ENCODE measurements at regions not wholly inside any gene's neighbourhood (a gene's known extent, or its start where the extent isn't known, plus 50 kb on each side); places are given as distances from the start of the nearest gene placed in this dataset.

GRCh38 chr9:80157561-80157983 is 585.8 kb downstream of the TLE4 start:
- peak; percentile 69 for DNase-seq

GRCh38 chr9:80156756-80157472 is 585.1 kb downstream of the TLE4 start:
- DNase-seq, result peak; percentile 59

- no peak for DNase-seq
Observed at GRCh38 chr9:80156262-80156661, 584.5 kb downstream of the TLE4 start.

- DNase-seq, result no peak
Observed at GRCh38 chr9:80147866-80148265, 576.1 kb downstream of the TLE4 start.

GRCh38 chr9:80146466-80146865 is 574.7 kb downstream of the TLE4 start:
- no peak for DNase-seq

- no peak for DNase-seq
Observed at GRCh38 chr9:80144856-80145255, 573.1 kb downstream of the TLE4 start.

- DNase-seq, result no peak
Observed at GRCh38 chr9:80144406-80144805, 572.6 kb downstream of the TLE4 start.

DNA sequence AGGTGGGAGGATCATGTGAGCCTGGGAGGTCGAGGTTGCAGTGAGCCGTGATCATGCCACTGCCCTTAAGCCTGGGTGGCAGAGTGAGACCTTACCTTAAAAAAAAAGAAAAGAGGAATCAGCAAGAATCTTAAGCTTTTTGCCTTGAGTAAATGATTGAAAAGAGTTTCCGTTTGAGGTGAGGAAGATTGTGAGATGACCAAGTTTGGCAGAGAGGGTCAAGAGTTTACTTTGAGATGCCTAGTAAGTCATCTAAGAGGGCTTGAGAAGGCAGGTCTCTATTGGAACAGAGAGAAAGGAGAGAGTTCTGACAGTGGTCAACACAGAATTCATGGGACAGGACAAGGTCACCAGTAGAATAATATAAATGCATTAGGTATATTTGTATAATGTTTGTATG is 572.1 kb downstream of the TLE4 start:
- no peak for DNase-seq

DNA sequence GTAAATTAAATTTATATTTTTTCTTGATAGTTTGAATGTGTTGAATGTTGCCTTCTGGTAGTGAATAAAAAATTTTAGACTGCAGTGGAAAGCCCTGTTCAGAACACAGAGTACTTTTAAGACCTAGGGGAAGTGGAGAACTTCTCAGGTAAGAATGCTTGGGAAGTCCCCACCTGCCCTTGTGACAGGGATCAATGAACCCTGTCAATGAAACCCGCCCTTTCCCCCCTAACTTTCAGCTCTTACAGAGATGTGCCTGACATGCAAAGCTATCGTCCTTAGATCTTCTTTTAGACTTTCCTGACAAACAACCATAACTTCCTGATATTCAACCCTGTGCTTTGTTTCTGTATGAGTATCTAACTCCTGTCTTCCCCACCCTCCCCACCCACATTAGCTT is 562.7 kb downstream of the TLE4 start:
- no peak for DNase-seq

DNA sequence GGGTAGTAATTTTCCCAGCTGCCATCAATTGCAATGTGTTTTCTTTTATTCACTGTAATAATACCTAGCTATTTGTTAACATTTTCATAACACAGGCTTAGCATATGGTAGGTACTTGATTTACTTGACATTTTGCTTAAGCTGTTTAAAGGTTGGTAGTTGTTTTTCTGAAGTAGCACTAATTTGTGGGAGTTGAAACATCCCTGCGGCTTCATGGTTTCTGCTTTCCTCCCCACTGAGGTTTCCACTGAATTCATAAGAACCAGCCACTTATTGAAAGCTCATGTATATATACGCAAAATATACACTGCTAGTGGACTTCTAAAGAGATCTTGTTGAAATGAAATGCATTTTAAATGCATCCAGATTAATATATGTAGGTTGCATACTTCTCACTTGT is 559.9 kb downstream of the TLE4 start:
- DNase-seq, result no peak

- no peak for DNase-seq
Observed at GRCh38 chr9:80127920-80128319, 556.2 kb downstream of the TLE4 start.

DNA sequence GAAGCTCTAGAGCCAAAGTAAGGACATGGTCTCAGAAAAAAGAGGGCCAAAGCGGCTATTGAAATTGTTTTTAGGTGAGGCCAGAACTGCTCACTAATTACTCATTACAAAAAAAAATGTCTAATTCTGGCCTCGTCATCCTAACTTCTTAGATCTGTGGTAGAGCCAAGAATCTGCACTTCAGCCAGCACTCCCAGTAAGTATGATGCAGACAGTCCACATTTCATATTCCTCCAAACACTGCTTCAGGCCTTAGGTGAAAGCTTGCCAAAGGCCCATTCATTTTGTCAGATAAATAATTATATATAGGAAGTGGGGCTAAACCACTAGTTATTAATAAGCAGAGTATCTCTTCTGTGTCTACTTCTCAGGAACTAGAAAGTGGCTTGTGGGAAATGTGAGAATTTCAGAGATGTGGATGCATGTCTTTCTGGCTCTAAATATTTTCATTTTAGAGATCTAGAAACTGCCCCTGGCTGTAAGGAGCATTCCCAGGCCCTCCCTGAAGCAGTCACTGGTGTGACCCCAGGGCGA is 554.0 kb downstream of the TLE4 start:
- no peak for DNase-seq

DNA sequence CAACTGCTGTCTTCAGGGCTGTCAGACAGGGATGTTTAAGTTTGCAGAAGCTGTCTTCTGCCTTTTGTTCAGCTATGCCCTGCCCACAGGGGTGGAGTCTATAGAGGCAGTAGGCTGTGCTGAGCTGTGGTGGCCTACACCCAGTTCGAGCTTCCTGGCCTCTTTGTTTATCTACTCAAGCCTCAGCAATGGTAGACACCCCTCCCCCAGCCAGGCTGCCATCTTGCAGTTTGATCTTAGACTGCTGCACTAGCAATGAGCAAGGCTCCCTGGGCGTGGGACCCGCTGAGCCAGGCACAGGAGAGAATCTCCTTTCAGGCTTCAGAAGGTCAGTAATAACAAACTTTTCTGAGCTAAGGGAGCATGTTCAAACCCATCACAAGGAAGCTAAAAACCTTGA is 545.3 kb downstream of the TLE4 start:
- DNase-seq, result no peak

DNA sequence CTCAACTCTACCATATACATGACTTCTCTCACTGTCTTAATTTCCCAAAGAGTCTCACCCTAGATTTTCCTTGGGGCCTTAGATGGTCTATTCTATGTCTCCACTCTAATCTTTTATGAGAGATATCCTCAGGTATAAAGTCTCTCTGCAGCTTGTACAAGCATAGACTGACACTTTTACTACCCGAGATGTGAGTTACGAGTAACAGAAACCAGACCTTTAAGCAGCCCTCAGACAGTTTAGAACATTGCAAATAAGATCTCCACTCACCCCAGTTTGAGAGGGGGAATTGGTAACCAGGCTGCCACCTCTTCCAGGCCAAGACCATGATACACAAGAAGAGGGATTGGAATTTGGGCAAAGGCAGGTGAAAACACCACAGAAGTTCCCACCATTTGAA is 542.5 kb downstream of the TLE4 start:
- no peak for DNase-seq

GRCh38 chr9:80107931-80108660 is 536.3 kb downstream of the TLE4 start:
- no peak for DNase-seq

- no peak for DNase-seq
Observed at GRCh38 chr9:80097476-80097875, 525.7 kb downstream of the TLE4 start.

DNA sequence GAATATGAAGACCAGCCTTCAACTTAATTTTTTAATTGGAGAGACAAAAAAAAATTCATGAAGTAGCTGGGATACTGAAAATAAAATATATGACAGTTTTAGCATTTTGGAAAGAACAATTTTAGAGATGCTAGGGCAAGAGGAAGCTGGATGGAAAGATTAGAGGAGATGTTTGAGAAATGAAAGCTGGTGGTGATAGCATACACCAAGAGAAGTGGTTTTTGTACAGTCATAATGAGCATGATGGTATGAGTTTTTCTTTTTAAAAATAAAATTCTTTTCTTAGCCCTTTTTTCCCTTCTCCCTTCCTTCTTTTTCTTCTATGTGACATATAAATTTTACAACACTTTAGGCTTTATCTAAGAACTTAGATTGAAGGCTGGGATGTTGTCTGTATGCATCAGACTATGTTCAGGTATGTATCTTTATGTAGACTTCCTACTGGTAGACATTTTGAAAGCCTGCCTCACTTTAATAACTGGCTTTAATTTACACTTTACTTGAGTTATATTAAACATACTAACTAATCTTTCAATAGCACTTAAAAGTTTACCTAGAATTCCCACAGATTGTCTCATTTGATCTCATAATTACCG is 522.5 kb downstream of the TLE4 start:
- DNase-seq, result no peak

- no peak for DNase-seq
Observed at GRCh38 chr9:80093695-80094094, 521.9 kb downstream of the TLE4 start.

DNA sequence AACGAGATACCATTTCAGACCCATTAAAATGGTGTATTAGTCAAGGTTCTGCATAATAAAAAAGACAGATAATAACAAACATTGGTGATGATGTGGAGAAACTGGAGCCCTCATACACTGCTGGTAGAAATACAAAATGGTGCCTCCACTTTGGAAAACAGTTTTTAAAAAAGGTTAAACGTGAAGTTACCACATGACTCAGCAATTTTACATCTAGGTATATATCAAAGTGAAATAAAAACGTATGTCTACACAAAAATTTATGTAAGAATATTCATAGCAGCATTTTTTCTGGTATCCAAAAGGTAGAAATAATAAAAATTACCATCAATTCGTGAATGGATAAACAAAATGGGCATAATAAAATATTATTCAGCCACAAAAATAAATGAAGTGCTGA is 519.8 kb downstream of the TLE4 start:
- DNase-seq, result no peak

DNA sequence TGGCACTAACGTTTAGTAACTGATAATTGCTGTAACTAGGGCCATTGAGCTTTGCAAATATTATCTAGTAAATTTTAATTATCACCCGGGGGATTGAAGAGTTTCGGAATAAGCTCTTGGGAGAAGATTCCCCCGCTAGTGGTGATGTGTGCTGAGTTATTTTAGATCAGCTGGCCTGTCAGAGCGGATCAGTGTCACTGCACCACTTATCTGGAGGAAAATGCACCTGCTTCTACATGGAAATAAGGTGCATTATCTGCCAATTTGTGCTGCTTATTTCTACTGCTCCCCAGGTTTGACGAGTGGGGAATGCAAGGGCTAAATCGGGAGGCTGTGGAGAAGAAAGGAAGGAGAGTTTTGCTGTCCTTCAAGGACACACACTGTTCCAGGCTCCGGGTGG is 518.6 kb downstream of the TLE4 start:
- no peak for DNase-seq

DNA sequence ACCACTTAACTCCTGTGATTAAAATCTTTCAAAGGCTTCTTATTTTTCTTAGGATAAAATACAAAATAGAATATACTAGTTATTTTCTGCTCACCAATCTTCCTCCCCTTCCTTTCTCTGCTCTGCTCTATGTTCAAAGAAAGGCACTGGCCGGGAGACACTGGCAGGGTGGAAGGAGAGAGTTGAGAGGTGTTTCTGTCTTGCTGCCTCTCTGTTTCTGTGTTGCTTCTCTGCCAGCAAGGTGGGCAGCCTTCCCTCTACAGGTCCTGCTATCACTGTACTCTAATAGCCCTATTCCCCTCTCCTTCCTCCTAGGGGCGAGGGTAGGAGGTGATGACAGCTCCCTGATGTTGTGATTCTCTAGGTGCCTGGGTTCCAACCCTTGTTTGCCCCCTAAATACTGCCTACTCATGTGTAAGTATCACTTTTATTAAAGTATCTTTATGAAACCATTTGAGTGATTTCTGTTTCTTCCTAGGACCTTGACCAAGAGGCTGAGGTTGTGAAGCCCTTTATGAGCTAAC is 515.1 kb downstream of the TLE4 start:
- DNase-seq, result no peak

DNA sequence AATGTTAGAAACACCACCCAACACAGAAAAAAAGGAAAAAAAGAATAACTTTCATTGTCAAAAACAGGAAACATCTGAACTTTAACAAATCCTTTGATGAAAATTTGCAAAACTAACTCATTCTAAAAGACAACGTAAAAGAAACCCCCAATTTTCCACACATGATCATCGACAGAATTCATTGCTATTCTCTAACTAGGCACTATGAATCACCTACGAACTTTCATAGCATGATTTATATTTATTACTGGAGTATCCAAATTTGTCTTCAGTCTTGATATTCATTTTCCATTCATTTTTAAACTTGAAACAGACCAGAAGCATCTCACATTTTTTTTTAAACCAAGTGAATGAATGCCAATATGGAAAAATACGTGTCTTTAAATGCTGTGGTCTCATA is 514.6 kb downstream of the TLE4 start:
- no peak for DNase-seq

DNA sequence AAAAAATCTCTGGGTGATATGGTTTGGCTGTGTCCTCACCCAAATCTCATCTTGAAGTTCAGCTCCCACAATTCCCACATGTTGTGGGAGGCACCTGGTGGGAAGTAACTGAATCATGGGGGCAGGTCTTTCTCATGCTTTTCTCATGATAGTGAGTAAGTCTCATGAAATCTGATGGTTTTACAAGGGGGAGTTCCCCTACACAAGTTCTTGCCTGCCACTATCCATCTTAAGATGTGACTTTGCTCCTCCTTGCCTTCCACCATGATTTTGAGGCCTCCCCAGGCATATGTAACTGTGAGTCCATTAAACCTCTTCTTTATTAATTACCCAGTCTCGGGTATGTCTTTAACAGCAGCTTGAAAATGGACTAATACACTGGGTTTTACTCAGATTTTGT is 513.9 kb downstream of the TLE4 start:
- no peak for DNase-seq

GRCh38 chr9:80082213-80082612 is 510.4 kb downstream of the TLE4 start:
- no peak for DNase-seq

Measured in DMS153 (cell line).